K562 (cell line): ENCODE measurements at regions not wholly inside any gene's neighbourhood (a gene's known extent, or its start where the extent isn't known, plus 50 kb on each side); places are given as distances from the start of the nearest gene placed in this dataset.

Source experiments
- ATAC-seq: fragments of 200-7000 bp; cut with Tn5 transposase; 3 replicates; pipeline ENCODE4 v1.9.1; 2020; ENCODE audit warnings: moderate library complexity
- BruUV-seq: library from RNA; stranded (reverse); fragments of 400-500 nt; replicated peaks from 2 replicates; lab custom pipeline; 2021; lab: Mats Ljungman, UMichigan
- CTCF ChIA-PET: fragments of 300-600 bp; formaldehyde crosslinking; extraction: SDS; loops from one replicate; lab custom pipeline; 2021; ENCODE audit warnings: low intra/inter-chr PET ratio; lab: Yijun Ruan, JAX
- POLR2A ChIA-PET: fragments of 300-600, 350-650 bp; sonication (Branson Sonifier 250); formaldehyde crosslinking; extraction: SDS; loops from one replicate; lab custom pipeline; 2021; ENCODE audit warnings: antibody characterized with exemption, inconsistent platforms; lab: Yijun Ruan, JAX
- DNase-seq, 4 experiments: peaks; one replicate each; pipeline versions ENCODE4 v3.0.0 to v3.0.0-alpha.2; 2011 to 2018; ENCODE audit warnings: low spot score in 3 of 4, mixed read lengths in 3 of 4; ENCODE audit errors: extremely low read depth in 1 of 4
- FAIRE-seq: peaks from 2 replicates; lab custom pipeline; 2011; peaks lifted over from hg19 to GRCh38; lab: Jason Lieb, UNC
- H2AFZ ChIP-seq: 2 replicates; pipeline ENCODE4 v1.6.0; 2011; ENCODE audit warnings: low read depth, low read length, control low read depth, inconsistent platforms
- H3K27ac ChIP-seq: fragments of 200-600 bp; 3 replicates; pipeline ENCODE4 v1.8.0; 2011; ENCODE audit warnings: low read depth, mild to moderate bottlenecking, control low read depth, inconsistent platforms, low read length, moderate library complexity, mixed read lengths; ENCODE audit errors: extremely low read depth
- H3K27me3 ChIP-seq, 2 experiments: fragments of 300-600 bp in 1 of 2; 2 replicates in 1 of 2; 3 replicates in 1 of 2; pipeline versions ENCODE4 v1.6.0 to v1.8.0; 2011; ENCODE audit warnings: inconsistent platforms in 2 of 2, low read length in 2 of 2, mild to moderate bottlenecking in 1 of 2, mixed read lengths in 1 of 2, moderate library complexity in 1 of 2; ENCODE audit not compliant: control insufficient read depth in 2 of 2, insufficient read depth in 2 of 2
- H3K36me3 ChIP-seq: fragments of 300-600 bp; 3 replicates; pipeline ENCODE4 v1.8.0; 2011; ENCODE audit warnings: mild to moderate bottlenecking, low read length, inconsistent platforms; ENCODE audit not compliant: control insufficient read depth, insufficient read depth
- H3K4me1 ChIP-seq, 2 experiments: fragments of 200-600 bp in 1 of 2; replicated peaks in 1 of 2; 2 replicates in 1 of 2; 3 replicates in 1 of 2; pipeline versions ENCODE4 v1.5.1 to v1.8.0; 2011; ENCODE audit warnings: inconsistent platforms in 2 of 2, low read length in 2 of 2, mild to moderate bottlenecking in 1 of 2, mixed read lengths in 1 of 2, moderate library complexity in 1 of 2; ENCODE audit not compliant: control insufficient read depth in 2 of 2, insufficient read depth in 2 of 2
- H3K4me2 ChIP-seq: 2 replicates; pipeline ENCODE4 v1.6.1; 2011; ENCODE audit warnings: low read length, control low read depth, inconsistent platforms, mixed read lengths; ENCODE audit not compliant: insufficient read depth
- H3K4me3 ChIP-seq: fragments of 200-600 bp; sonication (generic), shearing (Covaris generic); 2 replicates; pipeline ENCODE4 v1.5.1; 2016; ENCODE audit warnings: control low read depth, inconsistent platforms
- H3K79me2 ChIP-seq: fragments of 200-600 bp; 3 replicates; pipeline ENCODE4 v1.8.0; 2011; ENCODE audit warnings: low read length, inconsistent platforms; ENCODE audit not compliant: control insufficient read depth, insufficient read depth
- H3K9ac ChIP-seq, 2 experiments: 2 replicates each; pipeline versions ENCODE4 v1.6.0 to v1.6.1; 2011; ENCODE audit warnings: low read depth in 2 of 2, low read length in 2 of 2, control low read depth in 1 of 2, inconsistent platforms in 1 of 2, mild to moderate bottlenecking in 1 of 2, mixed read lengths in 1 of 2; ENCODE audit not compliant: insufficient read depth in 1 of 2
- H3K9me1 ChIP-seq: one replicate; pipeline ENCODE4 v1.6.0; 2011; ENCODE audit warnings: inconsistent platforms, mild to moderate bottlenecking, low read length, moderate library complexity; ENCODE audit not compliant: control insufficient read depth, insufficient read depth
- H3K9me3 ChIP-seq: replicated peaks from 2 replicates; pipeline ENCODE4 v1.5.1; 2011; ENCODE audit warnings: low read depth, low read length, inconsistent platforms; ENCODE audit not compliant: control insufficient read depth, insufficient read depth
- H4K20me1 ChIP-seq: replicated peaks from 2 replicates; pipeline ENCODE4 v1.6.1; 2011; ENCODE audit warnings: low read length, inconsistent platforms, mixed read lengths; ENCODE audit not compliant: control insufficient read depth, insufficient read depth
- CBFA2T2 ChIP-seq: fragments of 450-650 bp; conservative IDR thresholded peaks from 2 replicates; pipeline ENCODE4 v1.6.1; 2017; ENCODE audit warnings: mild to moderate bottlenecking
- DACH1 ChIP-seq: fragments of 450-650 bp; IDR thresholded peaks from 2 replicates; pipeline ENCODE4 v1.6.1; 2018; ENCODE audit not compliant: partially characterized antibody
- ETV6 ChIP-seq, 3 experiments: fragments of 150-350 bp in 1 of 3; sonication (generic) in 1 of 3; formaldehyde crosslinking in 1 of 3; IDR thresholded peaks; 2 replicates each; pipeline versions ENCODE4 v1.6.1 to v1.8.0; 2014 to 2022; ENCODE audit warnings: borderline replicate concordance in 2 of 3, low read depth in 2 of 3, antibody characterized with exemption in 1 of 3, low read length in 1 of 3, mild to moderate bottlenecking in 1 of 3, missing genetic modification reagents in 1 of 3
- GABPB1 ChIP-seq: sonication (generic); formaldehyde crosslinking; IDR thresholded peaks from 2 replicates; pipeline ENCODE4 v1.8.0; 2022; ENCODE audit warnings: mild to moderate bottlenecking, missing genetic modification reagents
- RCOR1 ChIP-seq, 2 experiments: IDR thresholded peaks; 2 replicates each; pipeline ENCODE4 v1.6.1; 2012; ENCODE audit warnings: low read depth in 2 of 2, low read length in 2 of 2, borderline replicate concordance in 1 of 2, improper control_type of control experiment in 1 of 2
- TAF1 ChIP-seq: IDR thresholded peaks from 2 replicates; pipeline ENCODE4 v1.6.1; 2011; ENCODE audit warnings: mild to moderate bottlenecking, low read length, moderate library complexity; ENCODE audit not compliant: insufficient read depth, control insufficient read depth, severe bottlenecking; ENCODE audit errors: extremely low read depth
- ZNF830 ChIP-seq: fragments of 250-450 bp; sonication (Bioruptor Pico); IDR thresholded peaks from 2 replicates; pipeline ENCODE4 v1.5.0; 2021; ENCODE audit warnings: mild to moderate bottlenecking
- WGBS: fragments of 100-300 bp; shearing (Covaris generic); methylation state at CpG from one replicate; pipeline ENCODE4 v1.1.6; 2016; ENCODE audit warnings: low coverage, mixed read lengths; ENCODE audit not compliant: insufficient coverage; ENCODE audit errors: missing lambda C conversion rate; 5-methylcytosine and 5-hydroxymethylcytosine counted together
- in situ Hi-C: fragments of 300-500 bp; cut with MboI; formaldehyde crosslinking; loops from 4 replicates; pipeline ENCODE4 v1.15.0; 2018; ENCODE audit warnings: inconsistent platforms, mixed read lengths
- intact Hi-C: fragments of 100-400 bp; cut with micrococcal nuclease; formaldehyde crosslinking; loops from 2 replicates; pipeline ENCODE4 v1.14.2; 2022
- TF ChIP-seq, protein P1 (sequence below): fragments of 450-650 bp; IDR thresholded peaks from 2 replicates; pipeline ENCODE4 v1.6.1; 2016; ENCODE audit warnings: low read depth, mild to moderate bottlenecking, moderate library complexity
- TF ChIP-seq, protein P2 (sequence below): fragments of 250-450 bp; sonication (Bioruptor Pico); IDR thresholded peaks from 2 replicates; pipeline ENCODE4 v1.6.1; 2021; ENCODE audit warnings: mild to moderate bottlenecking

DNA sequence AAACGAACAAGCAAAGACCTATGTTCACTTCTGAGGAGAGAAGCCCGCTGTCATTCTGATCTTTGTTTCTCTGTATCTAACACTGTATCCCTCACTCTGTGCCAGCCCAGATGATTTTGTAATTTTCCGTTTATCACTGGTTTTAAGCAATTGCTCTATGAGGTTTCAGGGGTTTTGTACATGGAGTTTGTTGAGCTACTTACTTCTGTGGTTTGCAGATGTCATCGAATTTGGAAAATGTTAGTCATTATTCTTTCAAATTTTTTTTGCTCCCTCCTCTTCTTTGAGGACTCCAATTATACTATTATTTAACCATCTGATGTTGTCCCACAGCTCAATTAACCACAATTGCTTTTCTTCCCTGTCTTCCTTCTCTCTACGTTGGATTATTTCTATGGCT is 650.9 kb upstream of the IGFBP3 start:
- no peaks in the 10 kb centered on the region for H3K36me3 ChIP-seq
- H3K27me3 ChIP-seq: no peaks in the 10 kb centered on the region
- H3K9me1 ChIP-seq: no peaks in the 10 kb centered on the region
- intact Hi-C loops (no loop called here), in situ Hi-C loops (no loop called here)
- H4K20me1 ChIP-seq: no peaks in the 10 kb centered on the region
- H3K79me2 ChIP-seq: no peaks in the 10 kb centered on the region
- FAIRE-seq: no peak
- BruUV-seq: no TSS peak
- ATAC-seq: no peak
- WGBS: 0% methylated on average over 5 of the region's 5 CpGs
- 0 out of 2 replicates have a peak, but pooled peaks cover 2% of the 10 kb centered on the region for H3K9me3 ChIP-seq
- POLR2A ChIA-PET: no interaction called here
- TF ChIP-seq GABPB1 (CRISPR knock-in tag): no peak
- TF ChIP-seq, protein P1, sequence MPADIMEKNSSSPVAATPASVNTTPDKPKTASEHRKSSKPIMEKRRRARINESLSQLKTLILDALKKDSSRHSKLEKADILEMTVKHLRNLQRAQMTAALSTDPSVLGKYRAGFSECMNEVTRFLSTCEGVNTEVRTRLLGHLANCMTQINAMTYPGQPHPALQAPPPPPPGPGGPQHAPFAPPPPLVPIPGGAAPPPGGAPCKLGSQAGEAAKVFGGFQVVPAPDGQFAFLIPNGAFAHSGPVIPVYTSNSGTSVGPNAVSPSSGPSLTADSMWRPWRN: no peak
- no peak for TF ChIP-seq RCOR1 (IDR thresholded peaks at IDR 0.05; ENCODE audit: borderline replicate concordance in 1 of 2, low read depth in 2 of 2, low read length in 2 of 2)
- no peak for TF ChIP-seq DACH1
- no peak for TF ChIP-seq TAF1
- TF ChIP-seq ETV6 (IDR thresholded peaks at IDR 0.05; ENCODE audit: borderline replicate concordance in 1 of 2, low read depth in 2 of 2, low read length in 1 of 2): no peak
- no peak for TF ChIP-seq ETV6 (CRISPR knock-in tag; IDR thresholded peaks at IDR 0.05; ENCODE audit: borderline replicate concordance)
- TF ChIP-seq CBFA2T2: no peak
- TF ChIP-seq, protein P2, sequence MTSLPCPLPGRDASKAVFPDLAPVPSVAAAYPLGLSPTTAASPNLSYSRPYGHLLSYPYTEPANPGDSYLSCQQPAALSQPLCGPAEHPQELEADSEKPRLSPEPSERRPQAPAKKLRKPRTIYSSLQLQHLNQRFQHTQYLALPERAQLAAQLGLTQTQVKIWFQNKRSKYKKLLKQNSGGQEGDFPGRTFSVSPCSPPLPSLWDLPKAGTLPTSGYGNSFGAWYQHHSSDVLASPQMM (CRISPR knock-in tag): no peak
- no peak for TF ChIP-seq ZNF830 (CRISPR knock-in tag)
- no peak overlapping the region for H3K4me2 ChIP-seq
- H3K4me3 ChIP-seq: no peak overlapping the region
- H3K4me1 ChIP-seq: no peaks in the 10 kb centered on the region
- DNase-seq: no peak
- no peak overlapping the region for H3K27ac ChIP-seq
- no peak overlapping the region for H2AFZ ChIP-seq
- no peak overlapping the region for H3K9ac ChIP-seq
- CTCF ChIA-PET: no interaction called here
